Calu3 (cell line): ENCODE measurements at regions not wholly inside any gene's neighbourhood (a gene's known extent, or its start where the extent isn't known, plus 50 kb on each side); places are given as distances from the start of the nearest gene placed in this dataset.

Experiments used
- BruUV-seq: library from RNA; stranded (reverse); fragments of 400-500 nt; replicated peaks from 2 replicates; lab custom pipeline; 2021; lab: Mats Ljungman, UMichigan
- CTCF ChIA-PET: fragments of 300-600 bp; sonication (Branson Sonifier 250); formaldehyde crosslinking; loops from one replicate; lab custom pipeline; 2022; ENCODE audit warnings: antibody characterized with exemption; lab: Charles Lee
- DNase-seq: peaks from one replicate; pipeline ENCODE4 v3.0.0; 2022
- H3K27ac Mint-ChIP-seq: one replicate; pipeline ENCODE4 v1.8.0; 2022; ENCODE audit warnings: mixed read lengths; ENCODE audit not compliant: unreplicated experiment
- H3K27me3 Mint-ChIP-seq: one replicate; pipeline ENCODE4 v1.8.0; 2022; ENCODE audit warnings: mixed read lengths; ENCODE audit not compliant: unreplicated experiment
- H3K36me3 Mint-ChIP-seq: one replicate; pipeline ENCODE4 v1.8.0; 2022; ENCODE audit warnings: mild to moderate bottlenecking, moderate library complexity, mixed read lengths; ENCODE audit not compliant: insufficient read depth, unreplicated experiment
- H3K4me1 Mint-ChIP-seq: one replicate; pipeline ENCODE4 v1.8.0; 2022; ENCODE audit warnings: mild to moderate bottlenecking, low read depth, mixed read lengths; ENCODE audit not compliant: unreplicated experiment
- H3K4me3 Mint-ChIP-seq: one replicate; pipeline ENCODE4 v1.8.0; 2022; ENCODE audit warnings: mild to moderate bottlenecking, low read depth, moderate library complexity, mixed read lengths; ENCODE audit not compliant: unreplicated experiment
- H3K9me3 Mint-ChIP-seq: one replicate; pipeline ENCODE4 v1.8.0; 2022; ENCODE audit warnings: low read depth, mixed read lengths; ENCODE audit not compliant: unreplicated experiment
- intact Hi-C: fragments of 100-400 bp; cut with micrococcal nuclease; formaldehyde crosslinking; loops from one replicate; pipeline ENCODE4 v1.10.0; 2022; ENCODE audit not compliant: unreplicated experiment
- TF ChIP-seq, protein P1 (sequence below): fragments of 200-600 bp; IDR thresholded peaks from one replicate; pipeline ENCODE4 v1.8.0; 2022; ENCODE audit warnings: antibody characterized with exemption; ENCODE audit not compliant: unreplicated experiment

GRCh38 chr2:128799284-128799552, 480.6 kb upstream of the HS6ST1 start:
- CTCF ChIA-PET = no interaction called here

GRCh38 chr2:128799730-128800129, 481.1 kb upstream of the HS6ST1 start:
- peaks cover 36% of the 10 kb centered on the region for H3K27me3 Mint-ChIP-seq
- CTCF ChIA-PET = no interaction called here

More at GRCh38 chr2:128799284-128799552, 480.6 kb upstream of the HS6ST1 start:
- intact Hi-C loops = no loop called here
- Mint-ChIP-seq H3K36me3 (no peaks in the 10 kb centered on the region), H3K9me3 (no peaks in the 10 kb centered on the region), H3K4me1 (no peaks in the 10 kb centered on the region), H3K27me3 (peaks cover 36% of the 10 kb centered on the region), H3K4me3 (no peak overlapping the region), H3K27ac (no peak overlapping the region)
- no peak for DNase-seq
- BruUV-seq = no TSS peak
- TF ChIP-seq, protein P1, sequence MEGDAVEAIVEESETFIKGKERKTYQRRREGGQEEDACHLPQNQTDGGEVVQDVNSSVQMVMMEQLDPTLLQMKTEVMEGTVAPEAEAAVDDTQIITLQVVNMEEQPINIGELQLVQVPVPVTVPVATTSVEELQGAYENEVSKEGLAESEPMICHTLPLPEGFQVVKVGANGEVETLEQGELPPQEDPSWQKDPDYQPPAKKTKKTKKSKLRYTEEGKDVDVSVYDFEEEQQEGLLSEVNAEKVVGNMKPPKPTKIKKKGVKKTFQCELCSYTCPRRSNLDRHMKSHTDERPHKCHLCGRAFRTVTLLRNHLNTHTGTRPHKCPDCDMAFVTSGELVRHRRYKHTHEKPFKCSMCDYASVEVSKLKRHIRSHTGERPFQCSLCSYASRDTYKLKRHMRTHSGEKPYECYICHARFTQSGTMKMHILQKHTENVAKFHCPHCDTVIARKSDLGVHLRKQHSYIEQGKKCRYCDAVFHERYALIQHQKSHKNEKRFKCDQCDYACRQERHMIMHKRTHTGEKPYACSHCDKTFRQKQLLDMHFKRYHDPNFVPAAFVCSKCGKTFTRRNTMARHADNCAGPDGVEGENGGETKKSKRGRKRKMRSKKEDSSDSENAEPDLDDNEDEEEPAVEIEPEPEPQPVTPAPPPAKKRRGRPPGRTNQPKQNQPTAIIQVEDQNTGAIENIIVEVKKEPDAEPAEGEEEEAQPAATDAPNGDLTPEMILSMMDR = no peak

GRCh38 chr2:128801576-128801975, 482.9 kb upstream of the HS6ST1 start:
- Mint-ChIP-seq H3K27ac (no peak overlapping the region), H3K9me3 (no peaks in the 10 kb centered on the region), H3K4me1 (no peaks in the 10 kb centered on the region), H3K4me3 (no peak overlapping the region), H3K36me3 (no peaks in the 10 kb centered on the region), H3K27me3 (peaks cover 44% of the 10 kb centered on the region)
- CTCF ChIA-PET = no interaction called here
- TF ChIP-seq, protein P1 = no peak
- no TSS peak for BruUV-seq
- intact Hi-C loops = no loop called here
- no peak for DNase-seq

More at GRCh38 chr2:128799730-128800129, 481.1 kb upstream of the HS6ST1 start:
- no peak for DNase-seq
- Mint-ChIP-seq H3K4me3 (no peak overlapping the region), H3K4me1 (no peaks in the 10 kb centered on the region), H3K27ac (no peak overlapping the region), H3K9me3 (no peaks in the 10 kb centered on the region), H3K36me3 (no peaks in the 10 kb centered on the region)
- intact Hi-C loops = no loop called here
- TF ChIP-seq, protein P1 = no peak
- BruUV-seq = no TSS peak

GRCh38 chr2:128803222-128803621, 484.6 kb upstream of the HS6ST1 start:
- no peaks in the 10 kb centered on the region for H3K36me3 Mint-ChIP-seq
- CTCF ChIA-PET = no interaction called here
- H3K4me3 Mint-ChIP-seq = no peak overlapping the region
- H3K27ac Mint-ChIP-seq = no peak overlapping the region
- no peak for DNase-seq
- intact Hi-C loops = no loop called here
- H3K9me3 Mint-ChIP-seq = peaks cover 3% of the 10 kb centered on the region
- TF ChIP-seq, protein P1 = no peak
- no peaks in the 10 kb centered on the region for H3K4me1 Mint-ChIP-seq
- H3K27me3 Mint-ChIP-seq = peaks cover 37% of the 10 kb centered on the region
- BruUV-seq = no TSS peak
